IMR-90 (cell line): ENCODE measurements at regions not wholly inside any gene's neighbourhood (a gene's known extent, or its start where the extent isn't known, plus 50 kb on each side); places are given as distances from the start of the nearest gene placed in this dataset.
"Not testable (repeated sequence)": the region's sequence is repeated elsewhere in the genome, so short reads cannot be mapped to it uniquely, and the experiment has no call there.

Experiments used
- ATAC-seq: fragments of 200-7000 bp; cut with Tn5 transposase; 2 replicates; pipeline ENCODE4 v1.9.1; 2020; ENCODE audit warnings: low read depth, mild to moderate bottlenecking, moderate library complexity
- BruUV-seq: library from RNA; stranded (reverse); fragments of 400-500 nt; replicated peaks from 2 replicates; lab custom pipeline; 2021; lab: Mats Ljungman, UMichigan
- CTCF ChIA-PET: fragments of 300-600 bp; formaldehyde crosslinking; extraction: SDS; loops from one replicate; lab custom pipeline; 2021; ENCODE audit warnings: antibody characterized with exemption; lab: Yijun Ruan, JAX
- POLR2A ChIA-PET: fragments of 300-600 bp; sonication (Branson Sonifier 250); formaldehyde crosslinking; loops from one replicate; lab custom pipeline; 2022; ENCODE audit warnings: antibody characterized with exemption; ENCODE audit not compliant: unreplicated experiment; lab: Charles Lee
- DNase-seq: peaks from one replicate; pipeline ENCODE4 v3.0.0; 2013
- H2AFZ ChIP-seq: replicated peaks from 2 replicates; pipeline ENCODE3; 2013; ENCODE audit warnings: low read length, mild to moderate bottlenecking; ENCODE audit not compliant: poor library complexity
- H2AK5ac ChIP-seq: 2 replicates; pipeline ENCODE4 v1.6.1; 2013; ENCODE audit warnings: low read depth, low read length, inconsistent platforms
- H2AK9ac ChIP-seq: replicated peaks from 2 replicates; pipeline ENCODE3; 2013; ENCODE audit warnings: mild to moderate bottlenecking, low read depth, low read length, moderate library complexity; ENCODE audit not compliant: poor library complexity
- H2BK120ac ChIP-seq: 2 replicates; pipeline ENCODE4 v1.6.1; 2013; ENCODE audit warnings: low read depth, low read length, inconsistent platforms
- H2BK15ac ChIP-seq: 3 replicates; pipeline ENCODE4 v1.6.1; 2013; ENCODE audit warnings: low read depth, low read length, inconsistent platforms
- H2BK20ac ChIP-seq: 2 replicates; pipeline ENCODE4 v1.6.1; 2013; ENCODE audit warnings: low read depth, mild to moderate bottlenecking, inconsistent platforms, low read length, moderate library complexity
- H2BK5ac ChIP-seq: 2 replicates; pipeline ENCODE4 v1.6.1; 2013; ENCODE audit warnings: mild to moderate bottlenecking, low read depth, low read length, inconsistent platforms; ENCODE audit not compliant: poor library complexity, severe bottlenecking
- H3K14ac ChIP-seq: replicated peaks from 2 replicates; pipeline ENCODE4 v1.6.1; 2013; ENCODE audit warnings: low read depth, low read length, inconsistent platforms
- H3K18ac ChIP-seq: 2 replicates; pipeline ENCODE4 v1.6.1; 2013; ENCODE audit warnings: low read depth, low read length, control low read depth
- H3K23ac ChIP-seq: 2 replicates; pipeline ENCODE4 v1.6.1; 2013; ENCODE audit warnings: low read depth, low read length, inconsistent platforms
- H3K27ac ChIP-seq: 2 replicates; pipeline ENCODE4 v1.5.1; 2013; ENCODE audit warnings: mild to moderate bottlenecking, control low read depth, low read length; ENCODE audit not compliant: insufficient read depth
- H3K27me3 ChIP-seq: 2 replicates; pipeline ENCODE4 v1.6.1; 2013; ENCODE audit warnings: low read length; ENCODE audit not compliant: control insufficient read depth, insufficient read depth
- H3K36me3 ChIP-seq: 2 replicates; pipeline ENCODE4 v1.6.1; 2013; ENCODE audit warnings: low read length, mixed read lengths; ENCODE audit not compliant: control insufficient read depth, insufficient read depth
- H3K4ac ChIP-seq: 2 replicates; pipeline ENCODE4 v1.6.1; 2013; ENCODE audit warnings: low read depth, low read length, inconsistent platforms
- H3K4me1 ChIP-seq: 2 replicates; pipeline ENCODE4 v1.6.1; 2013; ENCODE audit warnings: low read length, mixed read lengths; ENCODE audit not compliant: control insufficient read depth, insufficient read depth
- H3K4me2 ChIP-seq: 2 replicates; pipeline ENCODE4 v1.6.1; 2013; ENCODE audit warnings: low read depth, mild to moderate bottlenecking, control low read depth, low read length, moderate library complexity
- H3K4me3 ChIP-seq: 2 replicates; pipeline ENCODE4 v1.5.1; 2013; ENCODE audit warnings: low read depth, mild to moderate bottlenecking, control low read depth, low read length, moderate library complexity; ENCODE audit not compliant: insufficient read depth
- H3K56ac ChIP-seq: 2 replicates; pipeline ENCODE4 v1.6.1; 2013; ENCODE audit warnings: low read length, inconsistent platforms; ENCODE audit not compliant: insufficient read depth; ENCODE audit errors: extremely low read depth
- H3K79me1 ChIP-seq, 2 experiments: 2 replicates each; pipeline ENCODE4 v1.6.1; 2013; ENCODE audit warnings: low read length in 2 of 2, inconsistent platforms in 1 of 2, low read depth in 1 of 2
- H3K9ac ChIP-seq: 2 replicates; pipeline ENCODE4 v1.6.1; 2013; ENCODE audit warnings: low read depth, low read length, control low read depth
- H3K9me1 ChIP-seq: 2 replicates; pipeline ENCODE4 v1.6.1; 2013; ENCODE audit warnings: low read length, inconsistent platforms; ENCODE audit not compliant: insufficient read depth
- H3K9me3 ChIP-seq: 2 replicates; pipeline ENCODE4 v1.6.1; 2013; ENCODE audit warnings: low read length; ENCODE audit not compliant: control insufficient read depth, insufficient read depth
- H4K20me1 ChIP-seq: 2 replicates; pipeline ENCODE4 v1.6.1; 2013; ENCODE audit warnings: low read length, inconsistent platforms; ENCODE audit not compliant: insufficient read depth
- H4K5ac ChIP-seq: 2 replicates; pipeline ENCODE4 v1.6.1; 2013; ENCODE audit warnings: mild to moderate bottlenecking, low read depth, low read length, control low read depth
- H4K8ac ChIP-seq, 2 experiments: 2 replicates each; pipeline ENCODE4 v1.6.1; 2013; ENCODE audit warnings: low read depth in 2 of 2, low read length in 2 of 2, control low read depth in 1 of 2, inconsistent platforms in 1 of 2
- H4K91ac ChIP-seq: 2 replicates; pipeline ENCODE4 v1.6.1; 2013; ENCODE audit warnings: low read depth, low read length, inconsistent platforms; ENCODE audit not compliant: insufficient read depth
- WGBS, 2 experiments: methylation state at CpG; one replicate each; pipeline versions ENCODE4 v1.1.5 to v1.1.7; 2013; ENCODE audit warnings: missing lambda C conversion rate in 2 of 2; ENCODE audit not compliant: insufficient read length in 1 of 2; ENCODE audit errors: extremely low coverage in 2 of 2; 5-methylcytosine and 5-hydroxymethylcytosine counted together
- dilution Hi-C: fragments of 300-500 bp; cut with HindIII; formaldehyde crosslinking; loops from one replicate; pipeline ENCODE4 v1.14.3; 2018; ENCODE audit warnings: low sequenced_read_pairs; ENCODE audit not compliant: unreplicated experiment
- in situ Hi-C: fragments of 300-500 bp; cut with MboI; formaldehyde crosslinking; loops from 3 replicates; pipeline ENCODE4 v1.14.3; 2019; ENCODE audit warnings: low sequenced_read_pairs, inconsistent platforms, mixed read lengths
- intact Hi-C: fragments of 100-400 bp; cut with micrococcal nuclease; formaldehyde crosslinking; loops from 2 replicates; pipeline ENCODE4 v1.10.0; 2022

DNA sequence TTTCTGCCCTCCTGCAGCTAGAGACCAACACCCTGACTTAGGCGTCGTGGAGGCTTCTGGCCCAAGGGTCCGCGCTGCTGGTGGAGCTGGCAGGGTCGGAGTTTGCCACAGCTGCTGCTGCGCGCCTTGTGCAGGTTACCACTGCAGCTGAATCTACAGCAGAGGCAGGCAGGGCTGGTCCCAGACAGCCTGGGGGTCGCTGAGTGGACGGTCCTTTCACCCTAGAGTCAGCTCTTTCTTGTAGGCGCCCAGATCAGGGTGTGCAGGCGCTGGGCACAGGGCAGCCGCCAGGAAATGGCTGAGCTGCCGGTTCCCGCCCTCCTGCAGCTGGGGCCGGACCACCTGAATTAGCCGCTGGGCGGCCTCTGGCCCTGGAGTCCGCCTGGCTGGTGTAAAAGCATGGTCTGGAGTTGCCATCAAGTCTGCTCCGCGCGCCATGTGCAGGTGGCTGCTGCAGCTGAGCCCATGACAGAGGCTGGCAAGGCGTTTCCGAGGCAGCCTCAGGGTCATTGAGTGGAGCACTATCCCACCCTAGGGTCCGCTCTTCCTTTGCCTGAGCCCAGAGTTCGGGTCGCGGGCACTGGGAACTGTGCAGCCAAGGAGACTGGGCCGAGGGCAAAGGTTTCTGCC, 144.3 kb downstream of the CCDC74A start:
- H3K14ac ChIP-seq, H3K56ac ChIP-seq, H2BK20ac ChIP-seq, H2BK120ac ChIP-seq, H2AK5ac ChIP-seq, H3K79me1 ChIP-seq, H4K20me1 ChIP-seq, H4K8ac ChIP-seq, H3K23ac ChIP-seq, H3K4me2 ChIP-seq, DNase-seq, H4K5ac ChIP-seq, BruUV-seq, POLR2A ChIA-PET, H3K18ac ChIP-seq, H3K36me3 ChIP-seq, dilution Hi-C loops, H3K9me1 ChIP-seq, H4K91ac ChIP-seq, ATAC-seq, H3K27ac ChIP-seq, H2AK9ac ChIP-seq, H2BK15ac ChIP-seq, H2AFZ ChIP-seq, H3K4me3 ChIP-seq, H3K4ac ChIP-seq, H2BK5ac ChIP-seq, H3K9me3 ChIP-seq, H3K27me3 ChIP-seq, H3K9ac ChIP-seq: not testable (repeated sequence)
- intact Hi-C loops (loop anchor here (1.0 to 5.0 kb wide), 2 partner anchors 259 to 475 kb away; no protein-coding TSS in a partner anchor), in situ Hi-C loops (loop anchor here (10.0 kb wide), 1 partner anchor 257 kb away; no protein-coding TSS in a partner anchor)
- H3K4me1 ChIP-seq: peaks cover 11% of the 10 kb centered on the region
- WGBS, 2 experiments: 56% methylated on average over 14 of the region's 28 CpGs; no CpG with 5 or more reads in 1 of the 2 experiments
- CTCF ChIA-PET: interaction anchor here (0.9 to 1.5 kb wide), 3 partner anchors 10 to 259 kb away, joined by 3 to 19 read pairs (median 5); no protein-coding TSS in a partner anchor
